OCI-LY1 (cell line): ENCODE measurements at regions not wholly inside any gene's neighbourhood (a gene's known extent, or its start where the extent isn't known, plus 50 kb on each side); places are given as distances from the start of the nearest gene placed in this dataset.

Source experiments
- H2AFZ ChIP-seq: fragments of 200-600 bp; sonication (generic), shearing (Covaris generic); 2 replicates; pipeline ENCODE4 v1.6.0; 2014; ENCODE audit warnings: antibody characterized with exemption, mild to moderate bottlenecking, low read length
- H3F3A ChIP-seq: fragments of 200-600 bp; sonication (generic), shearing (Covaris generic); 2 replicates; pipeline ENCODE4 v1.6.0; 2014; ENCODE audit warnings: mild to moderate bottlenecking, antibody characterized with exemption, low read length, moderate library complexity; ENCODE audit not compliant: insufficient read depth
- H3K27ac ChIP-seq: fragments of 200-600 bp; sonication (generic); 2 replicates; pipeline ENCODE4 v1.5.1; 2014; ENCODE audit warnings: low read length, mixed run types, mild to moderate bottlenecking, low read depth; ENCODE audit not compliant: poor library complexity, severe bottlenecking
- H3K27me3 ChIP-seq: fragments of 200-600 bp; sonication (generic); 2 replicates; pipeline ENCODE4 v1.6.0; 2014; ENCODE audit warnings: antibody characterized with exemption, mild to moderate bottlenecking, low read length, moderate library complexity; ENCODE audit not compliant: insufficient read depth
- H3K36me3 ChIP-seq: fragments of 200-600 bp; sonication (generic); 2 replicates; pipeline ENCODE4 v1.6.1; 2014; ENCODE audit warnings: mild to moderate bottlenecking, antibody characterized with exemption, low read length, moderate library complexity, mixed read lengths; ENCODE audit not compliant: insufficient read depth
- H3K4me1 ChIP-seq: fragments of 200-600 bp; sonication (generic); 2 replicates; pipeline ENCODE4 v1.5.1; 2014; ENCODE audit warnings: mild to moderate bottlenecking, low read length, moderate library complexity; ENCODE audit not compliant: insufficient read depth, severe bottlenecking
- H3K4me2 ChIP-seq: fragments of 200-600 bp; sonication (generic), shearing (Covaris generic); 2 replicates; pipeline ENCODE4 v1.6.1; 2014; ENCODE audit warnings: low read length
- H3K4me3 ChIP-seq: fragments of 200-600 bp; sonication (generic); 2 replicates; pipeline ENCODE4 v1.5.1; 2014; ENCODE audit warnings: low read length, low read depth, mild to moderate bottlenecking, mixed read lengths; ENCODE audit not compliant: poor library complexity, severe bottlenecking
- H3K79me2 ChIP-seq: fragments of 200-600 bp; shearing (Covaris generic); 2 replicates; pipeline ENCODE4 v1.6.1; 2016; ENCODE audit warnings: mixed run types, low read length, mixed read lengths; ENCODE audit not compliant: insufficient read depth
- H3K9ac ChIP-seq: fragments of 200-600 bp; sonication (generic), shearing (Covaris generic); 2 replicates; pipeline ENCODE4 v1.6.1; 2014; ENCODE audit warnings: mild to moderate bottlenecking, low read length, mixed read lengths
- H3K9me2 ChIP-seq: fragments of 200-600 bp; sonication (generic), shearing (Covaris generic); 2 replicates; pipeline ENCODE4 v1.6.1; 2014; ENCODE audit warnings: low read depth, mild to moderate bottlenecking, low read length, mixed read lengths
- H3K9me3 ChIP-seq: fragments of 200-600 bp; shearing (Covaris generic); 2 replicates; pipeline ENCODE4 v1.6.1; 2014; ENCODE audit warnings: low read length, mixed read lengths
- H4K20me1 ChIP-seq: fragments of 200-600 bp; sonication (generic), shearing (Covaris generic); 2 replicates; pipeline ENCODE4 v1.6.0; 2016; ENCODE audit warnings: mild to moderate bottlenecking, low read length; ENCODE audit not compliant: insufficient read depth
- EZH2 ChIP-seq: fragments of 200-600 bp; sonication (generic), shearing (Covaris generic); IDR thresholded peaks from 2 replicates; pipeline ENCODE4 v1.8.0; 2017; ENCODE audit warnings: borderline replicate concordance, mixed run types, mild to moderate bottlenecking, antibody characterized with exemption, low read length, moderate library complexity, mixed read lengths
- TF ChIP-seq, protein P1 (sequence below): fragments of 200-600 bp; sonication (generic), shearing (Covaris generic); IDR thresholded peaks from 2 replicates; pipeline ENCODE4 v1.5.1; 2017; ENCODE audit warnings: mild to moderate bottlenecking, antibody characterized with exemption, low read length, moderate library complexity, mixed read lengths

DNA sequence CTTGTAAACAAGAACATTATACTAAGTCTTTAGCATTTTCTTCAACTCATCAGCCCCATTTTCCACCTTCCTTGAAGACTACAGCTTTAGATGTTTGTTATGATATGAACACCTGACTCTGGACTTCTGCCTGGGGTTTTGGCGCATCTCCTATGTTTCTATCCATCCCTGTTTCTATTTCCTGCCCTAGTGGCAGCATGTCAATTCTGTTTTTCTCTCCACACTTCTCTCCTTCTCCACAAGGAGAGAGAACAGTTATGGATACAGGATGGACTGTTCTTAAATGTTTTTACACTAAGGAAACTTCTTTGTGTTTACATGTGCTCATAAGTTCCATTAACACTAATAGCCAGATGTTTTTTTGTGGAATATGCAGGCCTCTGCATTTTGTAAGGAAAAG is 423.3 kb upstream of the IL12A start:
- no peaks in the 10 kb centered on the region for H3K27me3 ChIP-seq
- H3K36me3 ChIP-seq = no peaks in the 10 kb centered on the region
- no peak overlapping the region for H3K9ac ChIP-seq
- H3K4me2 ChIP-seq = no peak overlapping the region
- H2AFZ ChIP-seq = no peak overlapping the region
- H3K4me1 ChIP-seq = no peaks in the 10 kb centered on the region
- no peaks in the 10 kb centered on the region for H4K20me1 ChIP-seq
- no peak overlapping the region for H3K27ac ChIP-seq
- H3K4me3 ChIP-seq = no peak overlapping the region
- H3K9me3 ChIP-seq = no peaks in the 10 kb centered on the region
- no peak for TF ChIP-seq EZH2
- TF ChIP-seq, protein P1, sequence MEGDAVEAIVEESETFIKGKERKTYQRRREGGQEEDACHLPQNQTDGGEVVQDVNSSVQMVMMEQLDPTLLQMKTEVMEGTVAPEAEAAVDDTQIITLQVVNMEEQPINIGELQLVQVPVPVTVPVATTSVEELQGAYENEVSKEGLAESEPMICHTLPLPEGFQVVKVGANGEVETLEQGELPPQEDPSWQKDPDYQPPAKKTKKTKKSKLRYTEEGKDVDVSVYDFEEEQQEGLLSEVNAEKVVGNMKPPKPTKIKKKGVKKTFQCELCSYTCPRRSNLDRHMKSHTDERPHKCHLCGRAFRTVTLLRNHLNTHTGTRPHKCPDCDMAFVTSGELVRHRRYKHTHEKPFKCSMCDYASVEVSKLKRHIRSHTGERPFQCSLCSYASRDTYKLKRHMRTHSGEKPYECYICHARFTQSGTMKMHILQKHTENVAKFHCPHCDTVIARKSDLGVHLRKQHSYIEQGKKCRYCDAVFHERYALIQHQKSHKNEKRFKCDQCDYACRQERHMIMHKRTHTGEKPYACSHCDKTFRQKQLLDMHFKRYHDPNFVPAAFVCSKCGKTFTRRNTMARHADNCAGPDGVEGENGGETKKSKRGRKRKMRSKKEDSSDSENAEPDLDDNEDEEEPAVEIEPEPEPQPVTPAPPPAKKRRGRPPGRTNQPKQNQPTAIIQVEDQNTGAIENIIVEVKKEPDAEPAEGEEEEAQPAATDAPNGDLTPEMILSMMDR = no peak
- H3K79me2 ChIP-seq = no peaks in the 10 kb centered on the region
- H3K9me2 ChIP-seq = no peaks in the 10 kb centered on the region; the same call in 1 of the 2 replicates
- no peaks in the 10 kb centered on the region for H3F3A ChIP-seq

DNA sequence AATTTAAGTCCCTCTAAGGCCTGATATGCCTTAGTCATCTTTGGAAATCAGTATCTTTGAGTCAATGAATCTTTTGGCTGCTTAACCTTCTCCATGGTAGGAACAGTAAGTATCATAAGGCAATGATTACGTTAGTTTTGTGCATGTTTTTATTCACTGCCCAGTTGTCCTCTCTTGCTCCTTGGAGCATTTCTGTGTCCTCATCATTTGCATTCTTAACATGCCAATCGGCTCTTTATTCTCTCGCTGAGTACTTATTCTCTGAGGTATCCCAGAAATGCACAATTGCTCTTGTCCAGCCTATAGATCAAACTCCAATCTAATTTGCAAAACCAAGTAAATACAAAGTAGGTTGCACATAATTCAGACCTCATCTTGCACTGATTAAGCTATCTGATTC is 405.0 kb upstream of the IL12A start:
- Histone ChIP-seq H3K4me2 (no peak overlapping the region), H3K9ac (no peak overlapping the region), H4K20me1 (no peaks in the 10 kb centered on the region), H3K9me3 (no peaks in the 10 kb centered on the region), H3K27ac (no peak overlapping the region), H3K4me3 (no peak overlapping the region), H3K27me3 (no peaks in the 10 kb centered on the region), H3K9me2 (no peaks in the 10 kb centered on the region), H3K4me1 (no peaks in the 10 kb centered on the region), H2AFZ (no peak overlapping the region), H3F3A (no peaks in the 10 kb centered on the region), H3K36me3 (no peaks in the 10 kb centered on the region), H3K79me2 (no peaks in the 10 kb centered on the region)
- no peak for TF ChIP-seq EZH2
- TF ChIP-seq, protein P1 = no peak

DNA sequence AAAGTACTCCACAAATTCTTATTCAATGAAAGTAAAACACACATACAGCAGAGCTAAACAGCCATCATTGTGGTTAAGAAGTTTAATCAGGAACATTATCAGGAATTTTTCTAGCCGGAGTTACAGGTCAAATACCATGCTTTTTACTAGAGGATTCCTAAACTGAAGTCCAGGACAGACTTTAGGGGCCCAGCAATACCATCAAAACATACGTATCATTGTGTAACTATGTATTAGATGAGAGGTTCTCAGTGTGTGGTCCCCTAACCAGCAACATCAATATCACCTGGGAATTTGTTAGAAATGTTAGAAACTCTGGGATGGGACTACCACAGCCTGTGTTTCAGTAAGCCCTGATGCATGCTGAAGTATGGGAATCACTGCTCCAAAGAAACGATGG is 404.2 kb upstream of the IL12A start:
- no peak overlapping the region for H3K27ac ChIP-seq
- no peaks in the 10 kb centered on the region for H3K9me2 ChIP-seq
- no peak overlapping the region for H3K9ac ChIP-seq
- TF ChIP-seq EZH2 = no peak
- TF ChIP-seq, protein P1 = no peak
- no peaks in the 10 kb centered on the region for H3F3A ChIP-seq
- H4K20me1 ChIP-seq = no peaks in the 10 kb centered on the region
- H3K4me1 ChIP-seq = no peaks in the 10 kb centered on the region
- no peaks in the 10 kb centered on the region for H3K27me3 ChIP-seq
- H3K4me3 ChIP-seq = no peak overlapping the region
- H3K79me2 ChIP-seq = no peaks in the 10 kb centered on the region
- H3K36me3 ChIP-seq = no peaks in the 10 kb centered on the region
- H2AFZ ChIP-seq = no peak overlapping the region
- no peaks in the 10 kb centered on the region for H3K9me3 ChIP-seq
- no peak overlapping the region for H3K4me2 ChIP-seq
